H1 (cell line): ENCODE measurements at regions not wholly inside any gene's neighbourhood (a gene's known extent, or its start where the extent isn't known, plus 50 kb on each side); places are given as distances from the start of the nearest gene placed in this dataset.

Experiments
- CTCF ChIP-seq, 3 experiments: IDR thresholded peaks; 1 replicate in 2 of 3; 2 replicates in 1 of 3; pipeline versions ENCODE4 v1.5.1 to v1.6.1; 2011; ENCODE audit warnings: low read length in 3 of 3, mild to moderate bottlenecking in 3 of 3, inconsistent platforms in 2 of 3, low read depth in 1 of 3, moderate library complexity in 1 of 3; ENCODE audit not compliant: insufficient read depth in 1 of 3; ENCODE audit errors: control extremely low read depth in 1 of 3
- EP300 ChIP-seq, 2 experiments: IDR thresholded peaks; 1 replicate in 1 of 2; 2 replicates in 1 of 2; pipeline ENCODE4 v1.6.1; 2011 to 2012; ENCODE audit warnings: low read depth in 2 of 2, low read length in 2 of 2, mild to moderate bottlenecking in 2 of 2, borderline replicate concordance in 1 of 2, inconsistent platforms in 1 of 2, moderate library complexity in 1 of 2
- EZH2 ChIP-seq: fragments of 200-600 bp; sonication (generic); IDR thresholded peaks from 2 replicates; pipeline ENCODE4 v1.7.1; 2012; ENCODE audit warnings: low read depth, mild to moderate bottlenecking, moderate library complexity, low read length, inconsistent platforms; ENCODE audit not compliant: severe bottlenecking
- POLR2A ChIP-seq, 2 experiments: IDR thresholded peaks; 1 replicate in 1 of 2; 2 replicates in 1 of 2; pipeline ENCODE4 v1.6.1; 2011; ENCODE audit warnings: low read depth in 2 of 2, low read length in 2 of 2, mild to moderate bottlenecking in 2 of 2; ENCODE audit errors: control extremely low read depth in 1 of 2
- RFX5 ChIP-seq: IDR thresholded peaks from 2 replicates; pipeline ENCODE4 v1.6.1; 2011; ENCODE audit warnings: low read depth, low read length, improper control_type of control experiment, borderline replicate concordance
- SP2 ChIP-seq: IDR thresholded peaks from 2 replicates; pipeline ENCODE4 v1.6.1; 2012; ENCODE audit warnings: mild to moderate bottlenecking, low read length, inconsistent platforms
- TAF1 ChIP-seq: IDR thresholded peaks from 2 replicates; pipeline ENCODE4 v1.6.1; 2011; ENCODE audit warnings: mild to moderate bottlenecking, low read depth, low read length
- YY1 ChIP-seq: IDR thresholded peaks from 2 replicates; pipeline ENCODE4 v1.6.1; 2011; ENCODE audit warnings: low read depth, mild to moderate bottlenecking, low read length
- TF ChIP-seq, protein P1 (sequence below): IDR thresholded peaks from 2 replicates; pipeline ENCODE4 v1.6.1; 2012; ENCODE audit warnings: low read length, inconsistent platforms

DNA sequence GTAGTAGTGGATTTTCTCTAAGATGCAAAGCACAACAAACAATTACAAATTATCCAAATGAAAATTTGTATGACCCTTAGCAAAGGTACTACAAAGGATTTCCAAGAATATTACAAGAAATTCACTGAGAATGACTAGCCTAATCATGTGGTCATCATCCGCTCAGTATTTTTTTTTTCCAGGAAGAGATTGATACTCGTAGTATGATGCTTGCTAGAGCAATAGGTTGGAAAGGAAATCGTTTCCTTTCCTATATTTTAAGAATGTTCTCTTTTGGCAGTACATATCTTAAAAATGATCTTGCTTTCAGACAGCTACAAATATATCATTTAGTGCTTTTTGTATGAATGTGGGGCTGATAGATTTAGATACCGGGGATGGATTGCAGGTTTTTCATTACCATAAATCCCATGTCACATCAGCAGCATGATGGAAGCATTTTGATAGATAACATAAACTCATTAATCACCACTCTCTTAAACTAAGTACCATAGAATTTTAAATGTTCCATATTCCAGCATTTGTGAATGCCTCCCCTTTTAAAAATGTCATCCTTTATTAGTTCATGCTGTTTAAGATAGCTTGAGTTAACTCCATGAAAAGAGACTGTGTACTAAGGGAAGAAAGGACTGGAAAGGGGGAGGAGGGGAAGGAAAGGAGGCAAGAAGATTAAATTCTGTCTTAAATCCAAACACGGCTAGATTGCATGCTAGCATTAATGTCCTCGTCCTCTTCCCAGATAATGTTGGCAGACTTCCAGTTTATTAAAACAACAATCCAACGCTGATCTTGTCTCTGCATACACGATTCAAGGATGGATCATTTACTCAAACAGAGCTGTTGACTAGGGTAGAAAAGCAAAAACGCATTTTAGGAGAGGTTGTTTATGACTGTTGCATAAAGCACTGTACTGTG lies 311.7 kb upstream of the ZNF608 start:
- TF ChIP-seq EP300 (IDR thresholded peaks at IDR 0.05; ENCODE audit: borderline replicate concordance in 1 of 2, low read depth in 2 of 2, low read length in 2 of 2) (no peak), RFX5 (no peak), TAF1 (no peak), POLR2A (IDR thresholded peaks at IDR 0.05; ENCODE audit: control extremely low read depth in 1 of 2, low read depth in 2 of 2, low read length in 2 of 2) (no peak), SP2 (no peak), YY1 (no peak), EZH2 (no peak), CTCF (IDR thresholded peaks at IDR 0.05; ENCODE audit: control extremely low read depth in 1 of 3, insufficient read depth in 1 of 3, low read depth in 1 of 3, low read length in 3 of 3) (no peak)
- TF ChIP-seq, protein P1, sequence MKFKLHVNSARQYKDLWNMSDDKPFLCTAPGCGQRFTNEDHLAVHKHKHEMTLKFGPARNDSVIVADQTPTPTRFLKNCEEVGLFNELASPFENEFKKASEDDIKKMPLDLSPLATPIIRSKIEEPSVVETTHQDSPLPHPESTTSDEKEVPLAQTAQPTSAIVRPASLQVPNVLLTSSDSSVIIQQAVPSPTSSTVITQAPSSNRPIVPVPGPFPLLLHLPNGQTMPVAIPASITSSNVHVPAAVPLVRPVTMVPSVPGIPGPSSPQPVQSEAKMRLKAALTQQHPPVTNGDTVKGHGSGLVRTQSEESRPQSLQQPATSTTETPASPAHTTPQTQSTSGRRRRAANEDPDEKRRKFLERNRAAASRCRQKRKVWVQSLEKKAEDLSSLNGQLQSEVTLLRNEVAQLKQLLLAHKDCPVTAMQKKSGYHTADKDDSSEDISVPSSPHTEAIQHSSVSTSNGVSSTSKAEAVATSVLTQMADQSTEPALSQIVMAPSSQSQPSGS: no peak
